ENCODE measurements at regions not wholly inside any gene's neighbourhood (a gene's known extent, or its start where the extent isn't known, plus 50 kb on each side); places are given as distances from the start of the nearest gene placed in this dataset.

DNA sequence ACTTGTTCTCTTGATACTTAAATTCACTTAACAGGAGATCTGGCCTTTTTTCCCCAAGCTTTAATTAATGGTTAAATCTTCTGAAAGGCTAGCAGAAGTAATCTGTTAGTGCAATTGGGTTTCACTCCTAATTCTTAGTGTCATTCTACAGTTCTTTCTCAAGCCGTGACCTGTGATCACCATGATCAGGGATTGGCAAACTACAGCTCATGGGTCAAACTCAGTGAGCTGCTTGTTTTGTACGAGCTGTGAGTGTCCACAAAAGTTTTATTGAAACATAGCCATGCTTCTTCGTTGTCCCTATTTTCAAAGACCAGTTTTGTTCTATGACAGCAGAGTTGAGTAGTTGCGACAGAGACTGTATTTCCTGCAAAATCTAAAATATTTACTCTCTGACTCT, 109.4 kb upstream of the KCNJ15 start:
- in situ Hi-C loops (cut with HindIII; ENCODE audit: low sequenced_read_pairs), result no loop called here
- TF ChIP-seq, protein P1, sequence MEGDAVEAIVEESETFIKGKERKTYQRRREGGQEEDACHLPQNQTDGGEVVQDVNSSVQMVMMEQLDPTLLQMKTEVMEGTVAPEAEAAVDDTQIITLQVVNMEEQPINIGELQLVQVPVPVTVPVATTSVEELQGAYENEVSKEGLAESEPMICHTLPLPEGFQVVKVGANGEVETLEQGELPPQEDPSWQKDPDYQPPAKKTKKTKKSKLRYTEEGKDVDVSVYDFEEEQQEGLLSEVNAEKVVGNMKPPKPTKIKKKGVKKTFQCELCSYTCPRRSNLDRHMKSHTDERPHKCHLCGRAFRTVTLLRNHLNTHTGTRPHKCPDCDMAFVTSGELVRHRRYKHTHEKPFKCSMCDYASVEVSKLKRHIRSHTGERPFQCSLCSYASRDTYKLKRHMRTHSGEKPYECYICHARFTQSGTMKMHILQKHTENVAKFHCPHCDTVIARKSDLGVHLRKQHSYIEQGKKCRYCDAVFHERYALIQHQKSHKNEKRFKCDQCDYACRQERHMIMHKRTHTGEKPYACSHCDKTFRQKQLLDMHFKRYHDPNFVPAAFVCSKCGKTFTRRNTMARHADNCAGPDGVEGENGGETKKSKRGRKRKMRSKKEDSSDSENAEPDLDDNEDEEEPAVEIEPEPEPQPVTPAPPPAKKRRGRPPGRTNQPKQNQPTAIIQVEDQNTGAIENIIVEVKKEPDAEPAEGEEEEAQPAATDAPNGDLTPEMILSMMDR (IDR thresholded peaks at IDR 0.05; ENCODE audit: low read depth, low read length), result no peak
- H3K4me3 ChIP-seq (ENCODE audit: low read depth, low read length), result no peak overlapping the region
- DNase-seq (ENCODE audit: low read depth, low spot score), result no peak

DNA sequence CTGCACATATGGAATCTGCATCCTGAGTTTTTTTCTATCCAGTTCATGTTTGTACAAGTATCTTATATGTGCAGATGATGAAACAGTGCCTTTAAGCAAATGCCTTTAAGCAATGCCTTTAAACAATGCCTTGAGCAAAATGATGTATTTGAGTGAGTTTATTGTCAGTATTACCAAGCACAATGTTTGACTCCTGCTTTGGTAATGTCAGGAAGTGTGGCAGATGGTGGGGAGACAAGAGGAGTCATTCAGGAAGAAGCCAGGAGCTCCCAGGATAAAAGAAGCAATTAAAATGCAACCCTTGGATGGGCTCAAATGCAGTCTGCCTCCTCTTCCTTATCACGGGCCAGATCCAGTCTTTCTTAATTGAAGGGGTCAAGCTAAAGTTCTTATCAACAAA, 108.7 kb upstream of the KCNJ15 start:
- in situ Hi-C loops (cut with HindIII; ENCODE audit: low sequenced_read_pairs), result no loop called here
- no peak for DNase-seq (ENCODE audit: low read depth, low spot score)
- TF ChIP-seq, protein P1 (IDR thresholded peaks at IDR 0.05; ENCODE audit: low read depth, low read length), result no peak
- H3K4me3 ChIP-seq (ENCODE audit: low read depth, low read length), result no peak overlapping the region

DNA sequence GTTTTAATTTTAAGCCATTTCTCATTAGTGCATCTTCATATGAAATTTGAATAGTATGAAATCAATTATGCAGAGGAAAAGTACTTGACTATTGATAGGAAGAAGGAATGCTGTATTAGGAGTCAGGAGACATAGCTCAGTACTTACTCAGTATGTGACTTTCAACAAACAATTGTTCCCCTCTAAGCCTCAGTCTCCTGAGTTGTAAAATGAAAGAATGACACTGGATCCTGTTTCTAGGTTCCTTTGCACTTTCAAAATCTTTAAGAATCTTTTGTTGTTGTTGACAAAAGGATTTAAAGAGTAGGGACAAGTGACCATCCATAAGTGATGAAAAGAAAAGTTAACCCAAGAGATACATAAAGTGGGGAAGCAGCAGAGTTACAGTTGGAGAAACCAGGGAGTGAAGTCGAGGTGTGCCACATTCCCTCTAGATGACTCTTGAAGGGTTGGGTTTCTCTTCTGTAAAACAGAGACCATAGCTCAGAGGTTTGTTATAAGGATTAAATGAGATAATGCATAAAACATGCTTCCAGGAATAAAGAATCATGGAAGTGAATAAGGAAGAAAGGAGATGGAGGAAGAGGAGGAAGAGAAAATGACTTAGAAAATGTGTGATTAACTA, 105.7 kb upstream of the KCNJ15 start:
- H3K4me3 ChIP-seq (ENCODE audit: low read depth, low read length), result no peak overlapping the region
- no peak for DNase-seq (ENCODE audit: low read depth, low spot score)
- TF ChIP-seq, protein P1 (IDR thresholded peaks at IDR 0.05; ENCODE audit: low read depth, low read length), result no peak
- in situ Hi-C loops (cut with HindIII; ENCODE audit: low sequenced_read_pairs), result no loop called here

DNA sequence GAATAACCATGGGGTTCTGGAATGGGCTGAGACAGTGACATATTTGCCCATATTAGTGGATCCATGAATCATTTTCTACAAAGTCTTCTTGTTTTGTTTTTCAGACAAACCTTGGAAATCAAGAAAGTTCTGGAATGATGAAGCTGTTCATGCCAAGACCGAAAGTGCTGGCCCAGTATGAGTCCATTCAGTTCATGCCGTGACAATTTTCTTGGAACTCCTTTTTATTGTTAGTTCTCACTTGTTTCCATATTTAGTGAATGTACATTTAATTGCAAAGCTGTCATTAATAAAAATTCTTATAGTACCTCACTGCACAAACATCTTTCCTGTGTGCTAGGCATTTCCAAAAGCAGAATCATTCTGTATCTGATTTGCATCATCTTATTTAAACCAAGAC, 100.6 kb upstream of the KCNJ15 start:
- in situ Hi-C loops (cut with HindIII; ENCODE audit: low sequenced_read_pairs), result no loop called here
- no peak overlapping the region for H3K4me3 ChIP-seq (ENCODE audit: low read depth, low read length)
- TF ChIP-seq, protein P1 (IDR thresholded peaks at IDR 0.05; ENCODE audit: low read depth, low read length), result no peak
- no peak for DNase-seq (ENCODE audit: low read depth, low spot score)

DNA sequence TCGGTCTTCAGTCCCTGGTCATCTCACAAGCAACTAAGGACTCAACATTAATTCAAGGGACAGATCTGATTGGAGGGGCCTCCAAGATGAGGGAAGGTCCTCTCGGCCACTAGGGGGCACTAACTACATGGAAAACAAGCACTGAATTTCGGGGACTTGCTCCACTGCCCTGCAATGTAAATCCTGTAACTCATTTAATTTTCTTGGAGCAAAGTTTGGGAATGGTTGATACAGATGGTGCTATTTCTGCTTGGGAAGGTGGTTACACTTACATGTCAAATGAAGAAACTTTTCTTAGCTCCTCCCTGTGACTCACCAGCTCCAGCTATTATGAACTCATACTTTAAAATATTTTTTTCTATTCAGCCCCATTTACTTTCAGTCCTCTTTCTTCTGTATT, 97.4 kb upstream of the KCNJ15 start:
- in situ Hi-C loops (cut with HindIII; ENCODE audit: low sequenced_read_pairs), result no loop called here
- TF ChIP-seq, protein P1 (IDR thresholded peaks at IDR 0.05; ENCODE audit: low read depth, low read length), result peak; percentile 85
- DNase-seq (ENCODE audit: low read depth, low spot score), result peak; percentile 89
- H3K4me3 ChIP-seq (ENCODE audit: low read depth, low read length), result no peak overlapping the region

DNA sequence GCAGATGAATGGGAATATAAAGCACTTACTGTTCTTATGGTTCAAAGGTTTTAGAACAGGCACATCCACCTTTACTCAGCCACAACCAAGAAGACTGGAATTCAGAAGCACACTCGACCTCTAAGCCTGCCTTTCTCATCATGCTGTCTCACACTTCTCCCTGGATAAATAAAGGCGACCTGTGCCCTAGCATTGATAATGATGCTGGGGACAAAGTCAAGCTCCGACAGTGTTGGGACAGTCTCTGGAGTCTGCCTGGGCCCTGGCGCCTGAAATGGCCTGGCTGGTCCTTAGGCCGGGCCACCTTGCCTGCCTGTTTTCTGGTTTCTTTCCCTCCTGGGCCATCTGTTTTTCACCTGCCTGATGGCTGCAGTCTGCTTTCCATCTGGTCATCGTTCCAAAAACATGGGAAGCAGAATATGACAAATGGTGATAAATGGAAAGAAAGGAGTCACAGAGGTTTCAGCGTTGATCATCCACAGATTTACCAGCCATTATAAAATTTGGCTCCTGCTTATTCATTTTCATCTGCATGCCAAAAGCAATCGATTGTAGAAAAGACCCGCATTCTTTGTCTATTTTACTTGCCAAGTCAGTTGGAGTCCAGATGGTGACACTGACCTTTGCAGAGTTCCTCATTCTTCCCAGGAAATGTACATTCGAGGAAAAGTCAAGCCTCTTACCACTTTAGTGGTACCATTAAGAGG, 91.2 kb upstream of the KCNJ15 start:
- peak; percentile 48 for DNase-seq (ENCODE audit: low read depth, low spot score)
- TF ChIP-seq, protein P1 (IDR thresholded peaks at IDR 0.05; ENCODE audit: low read depth, low read length), result no peak
- in situ Hi-C loops (cut with HindIII; ENCODE audit: low sequenced_read_pairs), result no loop called here
- H3K4me3 ChIP-seq (ENCODE audit: low read depth, low read length), result no peak overlapping the region

Data from astrocyte of the spinal cord (primary cell).